ENCODE measurements at regions not wholly inside any gene's neighbourhood (a gene's known extent, or its start where the extent isn't known, plus 50 kb on each side); places are given as distances from the start of the nearest gene placed in this dataset.

GRCh38 chr12:114903083-114903691 is 219.2 kb upstream of the TBX3 start:
- peak; percentile 60 for DNase-seq (ENCODE audit: low read depth)

GRCh38 chr12:114902665-114903064 is 218.7 kb upstream of the TBX3 start:
- no peak for DNase-seq (ENCODE audit: low read depth)

GRCh38 chr12:114901316-114901715 is 217.3 kb upstream of the TBX3 start:
- no peak for DNase-seq (ENCODE audit: low read depth)

GRCh38 chr12:114898159-114898558 is 214.2 kb upstream of the TBX3 start:
- DNase-seq (ENCODE audit: low read depth) = no peak

GRCh38 chr12:114895827-114896226 is 211.9 kb upstream of the TBX3 start:
- no peak for DNase-seq (ENCODE audit: low read depth)

- DNase-seq (ENCODE audit: low read depth) = no peak
Measured at GRCh38 chr12:114895081-114895480, 211.1 kb upstream of the TBX3 start.

GRCh38 chr12:114894076-114894475 is 210.1 kb upstream of the TBX3 start:
- DNase-seq (ENCODE audit: low read depth) = no peak

- no peak for DNase-seq (ENCODE audit: low read depth)
Measured at GRCh38 chr12:114888928-114889584, 205.1 kb upstream of the TBX3 start.

- DNase-seq (ENCODE audit: low read depth) = peak; percentile 10
Measured at GRCh38 chr12:114888448-114888847, 204.5 kb upstream of the TBX3 start.

GRCh38 chr12:114885501-114885900 is 201.5 kb upstream of the TBX3 start:
- DNase-seq (ENCODE audit: low read depth) = no peak

- no peak for DNase-seq (ENCODE audit: low read depth)
Measured at GRCh38 chr12:114884575-114884974, 200.6 kb upstream of the TBX3 start.

- no peak for DNase-seq (ENCODE audit: low read depth)
Measured at GRCh38 chr12:114882083-114882482, 198.1 kb upstream of the TBX3 start.

- DNase-seq (ENCODE audit: low read depth) = no peak
Measured at GRCh38 chr12:114879354-114879753, 195.4 kb upstream of the TBX3 start.

- no peak for DNase-seq (ENCODE audit: low read depth)
Measured at GRCh38 chr12:114878781-114879180, 194.8 kb upstream of the TBX3 start.

GRCh38 chr12:114876968-114877680 is 193.1 kb upstream of the TBX3 start:
- no peak for DNase-seq (ENCODE audit: low read depth)

- DNase-seq (ENCODE audit: low read depth) = no peak
Measured at GRCh38 chr12:114875313-114875712, 191.3 kb upstream of the TBX3 start.

GRCh38 chr12:114873656-114874055 is 189.7 kb upstream of the TBX3 start:
- DNase-seq (ENCODE audit: low read depth) = no peak

GRCh38 chr12:114868995-114869834 is 185.2 kb upstream of the TBX3 start:
- DNase-seq (ENCODE audit: low read depth) = peak; percentile 9

- no peak for DNase-seq (ENCODE audit: low read depth)
Measured at GRCh38 chr12:114866331-114866730, 182.4 kb upstream of the TBX3 start.

- DNase-seq (ENCODE audit: low read depth) = no peak
Measured at GRCh38 chr12:114864837-114865551, 181.0 kb upstream of the TBX3 start.

- DNase-seq (ENCODE audit: low read depth) = no peak
Measured at GRCh38 chr12:114863911-114864310, 179.9 kb upstream of the TBX3 start.

GRCh38 chr12:114860969-114861368 is 177.0 kb upstream of the TBX3 start:
- DNase-seq (ENCODE audit: low read depth) = no peak

Measured in non-pigmented ciliary epithelial cell (primary cell).